Epithelial cell of proximal tubule (primary cell): ENCODE measurements at regions not wholly inside any gene's neighbourhood (a gene's known extent, or its start where the extent isn't known, plus 50 kb on each side); places are given as distances from the start of the nearest gene placed in this dataset.

Experiments used
- DNase-seq: peaks from one replicate; pipeline ENCODE4 v3.0.0-alpha.2; 2011; ENCODE audit warnings: low read depth
- H3K4me3 ChIP-seq: 2 replicates; pipeline ENCODE4 v1.5.1; 2011; ENCODE audit warnings: low read depth, mild to moderate bottlenecking, low read length
- CTCF ChIP-seq: conservative IDR thresholded peaks from 2 replicates; pipeline ENCODE4 v1.5.1; 2012; ENCODE audit warnings: low read depth, mild to moderate bottlenecking, low read length

- TF ChIP-seq CTCF: no peak
- no peak for DNase-seq
- H3K4me3 ChIP-seq: no peak overlapping the region
Observed at GRCh38 chr13:40163066-40164000, 503.1 kb downstream of the FOXO1 start.

- no peak for TF ChIP-seq CTCF
- DNase-seq: peak; percentile 85
- no peak overlapping the region for H3K4me3 ChIP-seq
Observed at GRCh38 chr13:40164133-40164532, 502.3 kb downstream of the FOXO1 start.

GRCh38 chr13:40165316-40165932 is 501.0 kb downstream of the FOXO1 start:
- H3K4me3 ChIP-seq: no peak overlapping the region
- no peak for DNase-seq
- TF ChIP-seq CTCF: no peak

- H3K4me3 ChIP-seq: no peak overlapping the region
- DNase-seq: no peak
- TF ChIP-seq CTCF: no peak
Observed at GRCh38 chr13:40167327-40167726, 499.1 kb downstream of the FOXO1 start.

- no peak for DNase-seq
Observed at GRCh38 chr13:40168425-40169166, 497.8 kb downstream of the FOXO1 start.

GRCh38 chr13:40169476-40169875 is 497.0 kb downstream of the FOXO1 start:
- TF ChIP-seq CTCF: no peak
- DNase-seq: no peak

More at GRCh38 chr13:40168425-40169166, 497.8 kb downstream of the FOXO1 start:
- TF ChIP-seq CTCF: no peak
- H3K4me3 ChIP-seq: no peak overlapping the region

More at GRCh38 chr13:40169476-40169875, 497.0 kb downstream of the FOXO1 start:
- H3K4me3 ChIP-seq: no peak overlapping the region
